ENCODE measurements at regions not wholly inside any gene's neighbourhood (a gene's known extent, or its start where the extent isn't known, plus 50 kb on each side); places are given as distances from the start of the nearest gene placed in this dataset.

- ATAC-seq, result no peak
- TF ChIP-seq, protein P1, sequence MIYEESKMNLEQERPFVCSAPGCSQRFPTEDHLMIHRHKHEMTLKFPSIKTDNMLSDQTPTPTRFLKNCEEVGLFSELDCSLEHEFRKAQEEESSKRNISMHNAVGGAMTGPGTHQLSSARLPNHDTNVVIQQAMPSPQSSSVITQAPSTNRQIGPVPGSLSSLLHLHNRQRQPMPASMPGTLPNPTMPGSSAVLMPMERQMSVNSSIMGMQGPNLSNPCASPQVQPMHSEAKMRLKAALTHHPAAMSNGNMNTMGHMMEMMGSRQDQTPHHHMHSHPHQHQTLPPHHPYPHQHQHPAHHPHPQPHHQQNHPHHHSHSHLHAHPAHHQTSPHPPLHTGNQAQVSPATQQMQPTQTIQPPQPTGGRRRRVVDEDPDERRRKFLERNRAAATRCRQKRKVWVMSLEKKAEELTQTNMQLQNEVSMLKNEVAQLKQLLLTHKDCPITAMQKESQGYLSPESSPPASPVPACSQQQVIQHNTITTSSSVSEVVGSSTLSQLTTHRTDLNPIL (CRISPR knock-in tag; IDR thresholded peaks at IDR 0.05; ENCODE audit: low read depth), result no peak
- TF ChIP-seq, protein P2, sequence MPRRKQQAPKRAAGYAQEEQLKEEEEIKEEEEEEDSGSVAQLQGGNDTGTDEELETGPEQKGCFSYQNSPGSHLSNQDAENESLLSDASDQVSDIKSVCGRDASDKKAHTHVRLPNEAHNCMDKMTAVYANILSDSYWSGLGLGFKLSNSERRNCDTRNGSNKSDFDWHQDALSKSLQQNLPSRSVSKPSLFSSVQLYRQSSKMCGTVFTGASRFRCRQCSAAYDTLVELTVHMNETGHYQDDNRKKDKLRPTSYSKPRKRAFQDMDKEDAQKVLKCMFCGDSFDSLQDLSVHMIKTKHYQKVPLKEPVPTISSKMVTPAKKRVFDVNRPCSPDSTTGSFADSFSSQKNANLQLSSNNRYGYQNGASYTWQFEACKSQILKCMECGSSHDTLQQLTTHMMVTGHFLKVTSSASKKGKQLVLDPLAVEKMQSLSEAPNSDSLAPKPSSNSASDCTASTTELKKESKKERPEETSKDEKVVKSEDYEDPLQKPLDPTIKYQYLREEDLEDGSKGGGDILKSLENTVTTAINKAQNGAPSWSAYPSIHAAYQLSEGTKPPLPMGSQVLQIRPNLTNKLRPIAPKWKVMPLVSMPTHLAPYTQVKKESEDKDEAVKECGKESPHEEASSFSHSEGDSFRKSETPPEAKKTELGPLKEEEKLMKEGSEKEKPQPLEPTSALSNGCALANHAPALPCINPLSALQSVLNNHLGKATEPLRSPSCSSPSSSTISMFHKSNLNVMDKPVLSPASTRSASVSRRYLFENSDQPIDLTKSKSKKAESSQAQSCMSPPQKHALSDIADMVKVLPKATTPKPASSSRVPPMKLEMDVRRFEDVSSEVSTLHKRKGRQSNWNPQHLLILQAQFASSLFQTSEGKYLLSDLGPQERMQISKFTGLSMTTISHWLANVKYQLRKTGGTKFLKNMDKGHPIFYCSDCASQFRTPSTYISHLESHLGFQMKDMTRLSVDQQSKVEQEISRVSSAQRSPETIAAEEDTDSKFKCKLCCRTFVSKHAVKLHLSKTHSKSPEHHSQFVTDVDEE (CRISPR knock-in tag; IDR thresholded peaks at IDR 0.05), result no peak
- TF ChIP-seq GLIS3 (CRISPR knock-in tag; IDR thresholded peaks at IDR 0.05) (no peak), CSDC2 (CRISPR knock-in tag; IDR thresholded peaks at IDR 0.05) (no peak), ZNF565 (CRISPR knock-in tag; conservative IDR thresholded peaks at IDR 0.05; ENCODE audit: low read depth) (no peak), TOX (CRISPR knock-in tag; IDR thresholded peaks at IDR 0.05; ENCODE audit: borderline replicate concordance) (no peak), OSR1 (CRISPR knock-in tag; IDR thresholded peaks at IDR 0.05) (no peak), BACH2 (CRISPR knock-in tag; IDR thresholded peaks at IDR 0.05; ENCODE audit: borderline replicate concordance) (no peak), ZC3H10 (CRISPR knock-in tag; IDR thresholded peaks at IDR 0.05) (no peak), ISL1 (CRISPR knock-in tag; IDR thresholded peaks at IDR 0.05) (no peak), PATZ1 (CRISPR knock-in tag; IDR thresholded peaks at IDR 0.05; ENCODE audit: borderline replicate concordance) (no peak), ESRRG (CRISPR knock-in tag; IDR thresholded peaks at IDR 0.05) (no peak), ZNF70 (CRISPR knock-in tag; IDR thresholded peaks at IDR 0.05) (no peak), SNAI2 (CRISPR knock-in tag; IDR thresholded peaks at IDR 0.05) (no peak)
- TF ChIP-seq, protein P3, sequence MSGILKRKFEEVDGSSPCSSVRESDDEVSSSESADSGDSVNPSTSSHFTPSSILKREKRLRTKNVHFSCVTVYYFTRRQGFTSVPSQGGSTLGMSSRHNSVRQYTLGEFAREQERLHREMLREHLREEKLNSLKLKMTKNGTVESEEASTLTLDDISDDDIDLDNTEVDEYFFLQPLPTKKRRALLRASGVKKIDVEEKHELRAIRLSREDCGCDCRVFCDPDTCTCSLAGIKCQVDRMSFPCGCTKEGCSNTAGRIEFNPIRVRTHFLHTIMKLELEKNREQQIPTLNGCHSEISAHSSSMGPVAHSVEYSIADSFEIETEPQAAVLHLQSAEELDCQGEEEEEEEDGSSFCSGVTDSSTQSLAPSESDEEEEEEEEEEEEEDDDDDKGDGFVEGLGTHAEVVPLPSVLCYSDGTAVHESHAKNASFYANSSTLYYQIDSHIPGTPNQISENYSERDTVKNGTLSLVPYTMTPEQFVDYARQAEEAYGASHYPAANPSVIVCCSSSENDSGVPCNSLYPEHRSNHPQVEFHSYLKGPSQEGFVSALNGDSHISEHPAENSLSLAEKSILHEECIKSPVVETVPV (CRISPR knock-in tag; IDR thresholded peaks at IDR 0.05), result no peak
Measured at GRCh38 chr1:115220340-115221270, 117.4 kb downstream of the NGF start.

GRCh38 chr1:115219927-115220326, 118.1 kb downstream of the NGF start:
- TF ChIP-seq BACH2 (CRISPR knock-in tag; IDR thresholded peaks at IDR 0.05; ENCODE audit: borderline replicate concordance) (no peak), ISL1 (CRISPR knock-in tag; IDR thresholded peaks at IDR 0.05) (no peak), GLIS3 (CRISPR knock-in tag; IDR thresholded peaks at IDR 0.05) (no peak), ARNTL (CRISPR knock-in tag; IDR thresholded peaks at IDR 0.05; ENCODE audit: borderline replicate concordance, low read depth) (no peak), ZC3H10 (CRISPR knock-in tag; IDR thresholded peaks at IDR 0.05) (no peak), ZFP3 (CRISPR knock-in tag; IDR thresholded peaks at IDR 0.05) (no peak), ZFP30 (CRISPR knock-in tag; IDR thresholded peaks at IDR 0.05) (no peak), PPARA (CRISPR knock-in tag; IDR thresholded peaks at IDR 0.05; ENCODE audit: borderline replicate concordance) (no peak), SNAI2 (CRISPR knock-in tag; IDR thresholded peaks at IDR 0.05) (no peak), TOX (CRISPR knock-in tag; IDR thresholded peaks at IDR 0.05; ENCODE audit: borderline replicate concordance) (no peak), OSR1 (CRISPR knock-in tag; IDR thresholded peaks at IDR 0.05) (no peak), TCF4 (CRISPR knock-in tag; IDR thresholded peaks at IDR 0.05; ENCODE audit: borderline replicate concordance) (no peak), ZNF8 (CRISPR knock-in tag; IDR thresholded peaks at IDR 0.05) (no peak), ZNF565 (CRISPR knock-in tag; conservative IDR thresholded peaks at IDR 0.05; ENCODE audit: low read depth) (no peak), CSDC2 (CRISPR knock-in tag; IDR thresholded peaks at IDR 0.05) (no peak), ESRRG (CRISPR knock-in tag; IDR thresholded peaks at IDR 0.05) (no peak)
- TF ChIP-seq, protein P4, sequence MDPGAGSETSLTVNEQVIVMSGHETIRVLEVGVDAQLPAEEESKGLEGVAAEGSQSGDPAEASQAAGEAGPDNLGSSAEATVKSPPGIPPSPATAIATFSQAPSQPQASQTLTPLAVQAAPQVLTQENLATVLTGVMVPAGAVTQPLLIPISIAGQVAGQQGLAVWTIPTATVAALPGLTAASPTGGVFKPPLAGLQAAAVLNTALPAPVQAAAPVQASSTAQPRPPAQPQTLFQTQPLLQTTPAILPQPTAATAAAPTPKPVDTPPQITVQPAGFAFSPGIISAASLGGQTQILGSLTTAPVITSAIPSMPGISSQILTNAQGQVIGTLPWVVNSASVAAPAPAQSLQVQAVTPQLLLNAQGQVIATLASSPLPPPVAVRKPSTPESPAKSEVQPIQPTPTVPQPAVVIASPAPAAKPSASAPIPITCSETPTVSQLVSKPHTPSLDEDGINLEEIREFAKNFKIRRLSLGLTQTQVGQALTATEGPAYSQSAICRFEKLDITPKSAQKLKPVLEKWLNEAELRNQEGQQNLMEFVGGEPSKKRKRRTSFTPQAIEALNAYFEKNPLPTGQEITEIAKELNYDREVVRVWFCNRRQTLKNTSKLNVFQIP (CRISPR knock-in tag; IDR thresholded peaks at IDR 0.05; ENCODE audit: borderline replicate concordance, low read depth), result no peak
- TF ChIP-seq, protein P1 (CRISPR knock-in tag; IDR thresholded peaks at IDR 0.05; ENCODE audit: low read depth), result no peak
- ATAC-seq, result no peak

All from SK-N-SH treated with all-trans-retinoic acid at 6 μM for 48 hours (cell line).